Panc1 (cell line): ENCODE measurements at regions not wholly inside any gene's neighbourhood (a gene's known extent, or its start where the extent isn't known, plus 50 kb on each side); places are given as distances from the start of the nearest gene placed in this dataset.

Source experiments
- CTCF ChIP-seq: fragments of 450-650 bp; IDR thresholded peaks from 2 replicates; pipeline ENCODE4 v1.5.1; 2017; ENCODE audit warnings: mild to moderate bottlenecking
- POLR2AphosphoS5 ChIP-seq: IDR thresholded peaks from 2 replicates; pipeline ENCODE4 v1.6.1; 2012; ENCODE audit warnings: mild to moderate bottlenecking, low read depth, low read length, moderate library complexity
- SIN3A ChIP-seq: IDR thresholded peaks from 2 replicates; pipeline ENCODE4 v1.6.1; 2012; ENCODE audit warnings: low read depth, mild to moderate bottlenecking, low read length, moderate library complexity, borderline replicate concordance; ENCODE audit not compliant: insufficient read depth
- TCF7L2 ChIP-seq: IDR thresholded peaks from 2 replicates; pipeline ENCODE4 v1.6.1; 2011; ENCODE audit warnings: mild to moderate bottlenecking, low read depth, low read length, inconsistent platforms
- TF ChIP-seq, protein P1 (sequence below), 2 experiments: IDR thresholded peaks; 2 replicates each; pipeline ENCODE4 v1.6.1; 2011 to 2012; ENCODE audit warnings: low read depth in 2 of 2, control low read depth in 1 of 2, low read length in 1 of 2, mild to moderate bottlenecking in 1 of 2, moderate library complexity in 1 of 2; ENCODE audit not compliant: insufficient read depth in 1 of 2

GRCh38 chr2:220310451-220310861, 683.0 kb downstream of the SLC4A3 start:
- TF ChIP-seq CTCF (no peak), SIN3A (no peak), POLR2AphosphoS5 (no peak), TCF7L2 (no peak)
- TF ChIP-seq, protein P1, sequence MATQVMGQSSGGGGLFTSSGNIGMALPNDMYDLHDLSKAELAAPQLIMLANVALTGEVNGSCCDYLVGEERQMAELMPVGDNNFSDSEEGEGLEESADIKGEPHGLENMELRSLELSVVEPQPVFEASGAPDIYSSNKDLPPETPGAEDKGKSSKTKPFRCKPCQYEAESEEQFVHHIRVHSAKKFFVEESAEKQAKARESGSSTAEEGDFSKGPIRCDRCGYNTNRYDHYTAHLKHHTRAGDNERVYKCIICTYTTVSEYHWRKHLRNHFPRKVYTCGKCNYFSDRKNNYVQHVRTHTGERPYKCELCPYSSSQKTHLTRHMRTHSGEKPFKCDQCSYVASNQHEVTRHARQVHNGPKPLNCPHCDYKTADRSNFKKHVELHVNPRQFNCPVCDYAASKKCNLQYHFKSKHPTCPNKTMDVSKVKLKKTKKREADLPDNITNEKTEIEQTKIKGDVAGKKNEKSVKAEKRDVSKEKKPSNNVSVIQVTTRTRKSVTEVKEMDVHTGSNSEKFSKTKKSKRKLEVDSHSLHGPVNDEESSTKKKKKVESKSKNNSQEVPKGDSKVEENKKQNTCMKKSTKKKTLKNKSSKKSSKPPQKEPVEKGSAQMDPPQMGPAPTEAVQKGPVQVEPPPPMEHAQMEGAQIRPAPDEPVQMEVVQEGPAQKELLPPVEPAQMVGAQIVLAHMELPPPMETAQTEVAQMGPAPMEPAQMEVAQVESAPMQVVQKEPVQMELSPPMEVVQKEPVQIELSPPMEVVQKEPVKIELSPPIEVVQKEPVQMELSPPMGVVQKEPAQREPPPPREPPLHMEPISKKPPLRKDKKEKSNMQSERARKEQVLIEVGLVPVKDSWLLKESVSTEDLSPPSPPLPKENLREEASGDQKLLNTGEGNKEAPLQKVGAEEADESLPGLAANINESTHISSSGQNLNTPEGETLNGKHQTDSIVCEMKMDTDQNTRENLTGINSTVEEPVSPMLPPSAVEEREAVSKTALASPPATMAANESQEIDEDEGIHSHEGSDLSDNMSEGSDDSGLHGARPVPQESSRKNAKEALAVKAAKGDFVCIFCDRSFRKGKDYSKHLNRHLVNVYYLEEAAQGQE (IDR thresholded peaks at IDR 0.05; ENCODE audit: insufficient read depth in 1 of 2, low read depth in 2 of 2, low read length in 1 of 2), result no peak
